Tibial nerve (tissue), 4 donors: ENCODE measurements at regions not wholly inside any gene's neighbourhood (a gene's known extent, or its start where the extent isn't known, plus 50 kb on each side); places are given as distances from the start of the nearest gene placed in this dataset.

Experiments used
- EP300 ChIP-seq, 2 donors: sonication (generic); formaldehyde crosslinking; IDR thresholded peaks; one replicate each; pipeline ENCODE4 v1.6.1; 2017; ENCODE audit warnings: antibody characterized with exemption in 2 of 2, mild to moderate bottlenecking in 1 of 2
- POLR2A ChIP-seq, 2 donors: fragments of 450-650 bp; IDR thresholded peaks; one replicate each; pipeline ENCODE4 v1.6.1; 2017; ENCODE audit warnings: antibody characterized with exemption in 2 of 2, mild to moderate bottlenecking in 2 of 2, moderate library complexity in 2 of 2
- TF ChIP-seq, protein P1 (sequence below), 5 experiments: fragments of 200-600 bp in 3 of 5; fragments of 450-650 bp in 2 of 5; sonication (generic) in 3 of 5; IDR thresholded peaks; one replicate each; pipeline ENCODE4 v1.5.1; 2016 to 2019; ENCODE audit warnings: antibody characterized with exemption in 5 of 5, mild to moderate bottlenecking in 3 of 5, moderate library complexity in 2 of 5

DNA sequence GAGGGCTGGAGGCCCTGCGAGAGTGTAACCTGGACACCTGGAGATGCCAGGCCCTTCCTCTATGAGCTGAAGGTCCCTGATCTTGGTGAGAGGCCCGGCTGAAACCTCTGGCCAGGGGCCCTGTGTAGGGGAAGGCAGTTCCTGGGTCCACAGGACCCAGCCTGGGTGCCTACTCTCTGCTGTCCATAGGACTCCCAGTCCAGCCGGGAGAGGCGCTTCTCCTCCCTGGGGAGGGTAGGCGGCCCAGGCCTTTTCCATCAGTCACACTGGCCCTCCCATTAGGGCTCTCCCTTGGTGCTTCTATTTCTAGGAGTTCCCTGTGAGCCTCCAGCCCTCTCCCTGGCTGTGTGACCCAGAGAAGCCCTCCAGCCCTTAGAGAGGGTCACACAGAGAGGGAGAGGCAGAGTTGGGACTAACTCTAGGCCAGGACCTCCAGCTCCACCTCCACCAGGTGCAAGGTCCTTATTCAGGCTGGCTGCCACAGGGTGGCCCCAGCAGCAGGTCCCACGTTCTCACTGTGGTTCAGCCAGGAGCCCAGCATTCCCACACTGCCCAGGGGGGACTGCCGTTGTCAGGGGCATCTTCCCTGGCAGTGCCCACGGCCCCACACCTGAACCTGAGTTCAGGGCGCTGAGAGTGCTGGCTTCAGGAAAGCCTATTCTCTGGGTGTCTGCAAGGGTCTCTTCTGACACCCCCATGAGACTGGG, 146.8 kb downstream of the SMAD6 start:
- TF ChIP-seq POLR2A (IDR thresholded peaks at IDR 0.05) = no peak
- TF ChIP-seq, protein P1, sequence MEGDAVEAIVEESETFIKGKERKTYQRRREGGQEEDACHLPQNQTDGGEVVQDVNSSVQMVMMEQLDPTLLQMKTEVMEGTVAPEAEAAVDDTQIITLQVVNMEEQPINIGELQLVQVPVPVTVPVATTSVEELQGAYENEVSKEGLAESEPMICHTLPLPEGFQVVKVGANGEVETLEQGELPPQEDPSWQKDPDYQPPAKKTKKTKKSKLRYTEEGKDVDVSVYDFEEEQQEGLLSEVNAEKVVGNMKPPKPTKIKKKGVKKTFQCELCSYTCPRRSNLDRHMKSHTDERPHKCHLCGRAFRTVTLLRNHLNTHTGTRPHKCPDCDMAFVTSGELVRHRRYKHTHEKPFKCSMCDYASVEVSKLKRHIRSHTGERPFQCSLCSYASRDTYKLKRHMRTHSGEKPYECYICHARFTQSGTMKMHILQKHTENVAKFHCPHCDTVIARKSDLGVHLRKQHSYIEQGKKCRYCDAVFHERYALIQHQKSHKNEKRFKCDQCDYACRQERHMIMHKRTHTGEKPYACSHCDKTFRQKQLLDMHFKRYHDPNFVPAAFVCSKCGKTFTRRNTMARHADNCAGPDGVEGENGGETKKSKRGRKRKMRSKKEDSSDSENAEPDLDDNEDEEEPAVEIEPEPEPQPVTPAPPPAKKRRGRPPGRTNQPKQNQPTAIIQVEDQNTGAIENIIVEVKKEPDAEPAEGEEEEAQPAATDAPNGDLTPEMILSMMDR (IDR thresholded peaks at IDR 0.05) = no peak
- TF ChIP-seq EP300 (IDR thresholded peaks at IDR 0.05) = no peak
